GM18907 (cell line): ENCODE measurements at regions not wholly inside any gene's neighbourhood (a gene's known extent, or its start where the extent isn't known, plus 50 kb on each side); places are given as distances from the start of the nearest gene placed in this dataset.

Source experiments
- ATAC-seq: cut with Tn5 transposase; IDR thresholded peaks from one replicate; pipeline ENCODE4 v1.9.1; 2021; ENCODE audit warnings: mild to moderate bottlenecking, moderate library complexity; ENCODE audit not compliant: unreplicated experiment

GRCh38 chr6:145374570-145374969 lies 360.8 kb downstream of the EPM2A start:
- no peak for ATAC-seq

- no peak for ATAC-seq
Measured at GRCh38 chr6:145375502-145375901, 359.8 kb downstream of the EPM2A start.

- ATAC-seq: no peak
Measured at GRCh38 chr6:145380186-145380585, 355.1 kb downstream of the EPM2A start.

- no peak for ATAC-seq
Measured at GRCh38 chr6:145381941-145382340, 353.4 kb downstream of the EPM2A start.

GRCh38 chr6:145383428-145383827 lies 351.9 kb downstream of the EPM2A start:
- ATAC-seq: no peak

- no peak for ATAC-seq
Measured at GRCh38 chr6:145384503-145384902, 350.8 kb downstream of the EPM2A start.

- no peak for ATAC-seq
Measured at GRCh38 chr6:145396499-145396898, 338.8 kb downstream of the EPM2A start.

- no peak for ATAC-seq
Measured at GRCh38 chr6:145400508-145400907, 334.8 kb downstream of the EPM2A start.

- no peak for ATAC-seq
Measured at GRCh38 chr6:145405006-145405551, 330.2 kb downstream of the EPM2A start.

- no peak for ATAC-seq
Measured at GRCh38 chr6:145406783-145407182, 328.5 kb downstream of the EPM2A start.

GRCh38 chr6:145415616-145416015 lies 319.7 kb downstream of the EPM2A start:
- no peak for ATAC-seq

GRCh38 chr6:145420599-145420998 lies 314.7 kb downstream of the EPM2A start:
- no peak for ATAC-seq

- ATAC-seq: no peak
Measured at GRCh38 chr6:145423936-145424335, 311.4 kb downstream of the EPM2A start.

GRCh38 chr6:145427232-145427631 lies 308.1 kb downstream of the EPM2A start:
- ATAC-seq: no peak

- no peak for ATAC-seq
Measured at GRCh38 chr6:145428706-145429105, 306.6 kb downstream of the EPM2A start.

GRCh38 chr6:145442110-145442509 lies 293.2 kb downstream of the EPM2A start:
- no peak for ATAC-seq

- ATAC-seq: no peak
Measured at GRCh38 chr6:145445674-145446073, 289.6 kb downstream of the EPM2A start.

- no peak for ATAC-seq
Measured at GRCh38 chr6:145451029-145451428, 284.3 kb downstream of the EPM2A start.

GRCh38 chr6:145453376-145453775 lies 281.9 kb downstream of the EPM2A start:
- no peak for ATAC-seq

- no peak for ATAC-seq
Measured at GRCh38 chr6:145454006-145454405, 281.3 kb downstream of the EPM2A start.

- ATAC-seq: no peak
Measured at GRCh38 chr6:145457556-145457955, 277.8 kb downstream of the EPM2A start.

GRCh38 chr6:145468534-145468933 lies 266.8 kb downstream of the EPM2A start:
- no peak for ATAC-seq

- ATAC-seq: no peak
Measured at GRCh38 chr6:145469021-145469420, 266.3 kb downstream of the EPM2A start.
